K562 (cell line): ENCODE measurements at regions not wholly inside any gene's neighbourhood (a gene's known extent, or its start where the extent isn't known, plus 50 kb on each side); places are given as distances from the start of the nearest gene placed in this dataset.

Experiments
- BRD4 ChIP-seq: fragments of 200-600 bp; sonication (generic); IDR thresholded peaks from 2 replicates; pipeline ENCODE4 v1.6.1; 2017; ENCODE audit warnings: inconsistent platforms
- CBX5 ChIP-seq: IDR thresholded peaks from 2 replicates; pipeline ENCODE4 v1.6.1; 2014; ENCODE audit warnings: low read depth, borderline replicate concordance
- DEAF1 ChIP-seq: fragments of 450-650 bp; formaldehyde crosslinking; IDR thresholded peaks from 2 replicates; pipeline ENCODE4 v1.4.0; 2020; ENCODE audit warnings: mild to moderate bottlenecking, moderate library complexity
- EP300 ChIP-seq: IDR thresholded peaks from 2 replicates; pipeline ENCODE4 v1.6.1; 2012; ENCODE audit warnings: low read length, improper control_type of control experiment
- MGA ChIP-seq: fragments of 450-650 bp; IDR thresholded peaks from 2 replicates; pipeline ENCODE4 v1.6.1; 2016; ENCODE audit warnings: mild to moderate bottlenecking, moderate library complexity
- REST ChIP-seq, 2 experiments: fragments of 450-650 bp; formaldehyde crosslinking in 1 of 2; IDR thresholded peaks; 2 replicates each; pipeline versions ENCODE4 v1.4.0 to v1.6.1; 2014 to 2020; ENCODE audit warnings: mild to moderate bottlenecking in 2 of 2, borderline replicate concordance in 1 of 2, low read depth in 1 of 2

- TF ChIP-seq MGA (no peak), CBX5 (no peak), DEAF1 (CRISPR knock-in tag) (peak; percentile 93), REST (IDR thresholded peaks at IDR 0.05; ENCODE audit: borderline replicate concordance) (peak; percentile 84), REST (CRISPR knock-in tag; IDR thresholded peaks at IDR 0.05; ENCODE audit: low read depth) (no peak), BRD4 (no peak), EP300 (no peak)
Measured at GRCh38 chr5:164013077-164013670, 507.8 kb downstream of the MAT2B start (continued).
